Medulla oblongata (tissue), 1 donor: ENCODE measurements at regions not wholly inside any gene's neighbourhood (a gene's known extent, or its start where the extent isn't known, plus 50 kb on each side); places are given as distances from the start of the nearest gene placed in this dataset.

Experiments
- DNase-seq: peaks from one replicate; pipeline ENCODE4 v3.0.0-alpha.2; 2015; ENCODE audit errors: extremely low spot score

DNA sequence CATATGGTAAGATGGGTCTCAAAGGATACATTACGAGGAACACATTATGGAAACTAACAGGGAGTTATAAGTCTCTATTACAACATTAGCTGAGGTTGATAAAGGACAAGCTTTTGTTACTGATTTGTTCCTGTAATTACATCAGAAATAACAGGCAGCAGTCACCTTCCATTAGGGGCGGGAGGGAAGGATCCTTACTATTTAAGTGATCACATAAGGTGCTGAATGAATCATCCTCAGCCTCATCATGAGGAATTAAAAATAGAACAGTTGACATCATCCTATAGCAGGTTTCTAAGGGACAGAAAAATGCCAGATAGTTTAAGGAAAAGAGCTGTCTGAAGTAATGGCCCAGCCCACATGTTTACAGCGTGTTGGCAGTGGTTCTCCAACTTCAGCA lies 86.9 kb upstream of the MGAT5 start:
- DNase-seq, result no peak

DNA sequence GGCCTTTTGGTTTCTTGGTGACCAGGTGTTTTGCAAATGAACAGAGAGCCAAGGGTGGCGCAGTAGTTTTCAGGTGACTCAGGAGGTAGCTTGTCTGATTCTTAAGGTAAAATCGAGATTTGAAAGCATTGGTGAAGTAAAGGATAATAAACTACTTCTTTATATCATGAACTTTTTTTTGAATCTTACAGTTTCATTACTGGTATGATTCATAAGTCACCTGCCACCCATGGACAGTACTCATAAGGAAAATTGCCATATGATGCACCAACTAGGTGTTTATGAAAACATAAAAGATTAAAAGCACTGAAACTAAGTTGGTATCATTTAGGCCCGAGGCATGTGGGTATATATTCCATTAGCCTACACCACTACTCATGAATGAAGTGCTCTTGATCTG lies 84.1 kb upstream of the MGAT5 start:
- no peak for DNase-seq

DNA sequence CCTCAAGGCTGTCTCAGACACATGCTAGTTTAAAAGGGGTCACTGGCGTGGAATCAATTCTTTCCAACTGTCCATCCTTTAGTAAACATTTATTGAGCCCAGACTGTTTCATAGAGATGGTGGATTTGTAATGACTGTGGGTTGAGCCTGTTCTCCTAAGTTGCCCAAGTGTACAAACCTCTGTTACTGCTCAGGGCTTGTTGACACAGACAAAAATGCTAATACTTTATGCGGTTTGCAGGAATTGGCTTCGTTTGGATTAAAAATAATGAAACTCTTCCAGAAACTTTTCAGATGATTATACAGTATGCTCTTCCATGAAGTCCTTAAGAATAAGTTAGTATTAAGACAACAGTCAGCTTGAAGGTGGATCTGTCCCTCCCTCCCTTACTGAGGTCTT lies 83.6 kb upstream of the MGAT5 start:
- no peak for DNase-seq

DNA sequence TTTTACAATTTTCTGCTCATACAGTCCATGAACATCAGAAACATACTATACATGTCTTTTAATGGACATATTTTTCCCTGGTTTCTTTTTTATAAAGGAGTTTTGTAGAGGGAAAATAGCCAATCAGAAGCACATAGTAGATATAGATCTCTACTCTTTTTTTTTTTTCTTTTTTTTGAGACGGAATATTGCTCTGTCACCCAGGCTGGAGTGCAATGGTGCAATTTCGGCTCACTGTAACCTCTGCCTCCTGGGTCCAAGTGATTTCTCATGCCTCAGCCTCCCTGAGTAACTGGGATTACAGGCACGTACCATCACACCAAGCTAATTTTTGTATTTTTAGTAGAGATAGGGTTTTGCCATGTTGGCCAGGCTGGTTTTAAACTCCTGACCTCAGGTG lies 83.2 kb upstream of the MGAT5 start:
- DNase-seq, result no peak

DNA sequence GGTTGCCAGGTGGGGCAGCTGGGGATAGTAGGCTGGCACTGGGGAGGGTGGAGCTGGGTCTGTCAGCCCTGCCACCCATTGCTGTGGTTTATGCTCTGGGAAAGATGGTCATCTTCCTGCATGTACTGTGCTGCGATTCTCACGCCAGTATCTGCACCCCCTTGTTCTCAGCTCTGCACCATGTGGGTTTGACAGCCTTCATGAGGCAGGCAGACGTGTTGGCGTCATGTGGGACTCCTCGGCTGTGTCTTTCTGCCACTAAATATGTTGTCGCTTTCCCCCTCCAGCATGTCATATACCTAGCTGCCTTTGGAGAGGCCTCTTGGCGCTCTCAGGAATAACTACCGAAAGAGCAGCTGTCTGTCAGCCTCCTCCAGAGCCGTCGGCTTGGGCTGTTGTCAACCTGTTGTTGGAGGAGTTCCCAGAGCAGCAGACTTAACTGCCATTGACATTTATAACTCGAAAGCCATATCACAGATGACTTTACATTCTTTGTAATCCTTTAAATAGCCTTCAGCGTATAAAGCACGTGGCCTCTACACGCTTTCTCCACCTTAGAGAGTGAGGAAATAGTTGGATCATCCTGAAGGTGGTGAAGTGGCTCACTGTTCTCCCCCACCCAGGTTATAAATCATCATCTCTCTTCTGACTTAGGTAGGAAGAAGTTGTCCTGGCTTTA lies 80.4 kb upstream of the MGAT5 start:
- DNase-seq, result no peak

DNA sequence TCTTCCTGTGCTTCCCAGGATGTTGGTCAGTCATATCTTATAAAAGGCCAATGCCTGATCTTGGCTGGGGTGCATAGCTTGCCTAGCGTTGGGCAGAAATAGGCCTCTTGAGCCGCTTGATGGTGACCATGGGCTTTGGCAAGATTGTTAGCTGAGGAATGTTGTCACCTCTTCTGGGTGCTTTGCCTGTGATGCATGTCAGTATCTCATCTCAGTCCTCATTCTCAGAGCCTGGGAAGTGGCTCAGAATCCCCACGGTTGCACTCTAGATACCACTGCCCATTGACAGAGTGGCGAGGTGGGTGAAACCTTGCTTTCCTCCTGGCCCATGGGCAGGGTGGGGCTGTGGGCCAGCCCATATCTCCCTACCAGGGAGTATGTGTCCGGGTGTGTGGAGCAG lies 79.2 kb upstream of the MGAT5 start:
- no peak for DNase-seq

DNA sequence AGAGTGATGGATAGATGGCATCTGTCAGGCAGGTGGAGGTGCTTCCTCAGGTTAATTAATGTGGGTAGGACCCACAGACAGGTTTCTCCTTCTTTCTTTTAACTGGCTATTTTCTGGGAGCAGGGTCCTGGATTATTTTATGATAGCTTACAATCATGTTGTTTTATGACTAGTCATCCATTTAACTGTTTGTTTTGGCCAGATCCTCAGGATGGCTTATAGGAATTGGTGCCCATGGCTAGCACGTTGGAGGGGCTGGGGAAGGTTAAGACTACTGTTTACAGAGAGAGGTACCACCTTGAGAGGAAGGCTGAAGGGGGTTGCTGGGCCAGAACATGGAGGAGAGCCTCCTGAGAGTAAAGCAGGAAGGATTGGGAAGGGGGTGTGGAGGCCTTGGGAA lies 78.0 kb upstream of the MGAT5 start:
- no peak for DNase-seq

DNA sequence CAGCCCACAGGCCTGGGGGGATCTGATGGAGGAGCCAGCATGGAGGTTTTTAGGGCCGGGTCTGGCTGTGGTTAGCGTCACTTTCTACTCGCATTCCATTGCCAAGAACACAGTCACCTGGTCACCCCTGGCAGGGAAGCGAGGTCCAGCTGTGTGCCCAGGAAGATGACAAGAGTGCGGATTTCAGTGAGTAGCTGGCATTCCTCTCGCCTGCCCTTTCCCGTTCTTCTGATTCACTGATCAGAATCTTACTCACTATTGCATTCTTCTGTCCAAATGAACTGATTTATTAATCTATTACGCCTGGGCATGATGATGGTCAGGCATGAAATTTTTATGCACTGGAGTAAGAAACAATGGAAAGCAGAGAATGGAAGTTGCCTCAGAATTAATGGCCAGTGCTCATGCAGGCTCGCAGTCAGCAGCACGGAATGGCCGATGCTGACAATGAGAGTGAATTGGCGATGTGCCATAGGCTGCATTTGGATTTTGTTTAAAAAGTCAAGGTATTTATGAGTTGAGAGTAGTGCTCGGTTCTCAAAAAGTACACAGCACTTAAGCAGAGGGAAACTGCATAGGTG lies 76.4 kb upstream of the MGAT5 start:
- no peak for DNase-seq

DNA sequence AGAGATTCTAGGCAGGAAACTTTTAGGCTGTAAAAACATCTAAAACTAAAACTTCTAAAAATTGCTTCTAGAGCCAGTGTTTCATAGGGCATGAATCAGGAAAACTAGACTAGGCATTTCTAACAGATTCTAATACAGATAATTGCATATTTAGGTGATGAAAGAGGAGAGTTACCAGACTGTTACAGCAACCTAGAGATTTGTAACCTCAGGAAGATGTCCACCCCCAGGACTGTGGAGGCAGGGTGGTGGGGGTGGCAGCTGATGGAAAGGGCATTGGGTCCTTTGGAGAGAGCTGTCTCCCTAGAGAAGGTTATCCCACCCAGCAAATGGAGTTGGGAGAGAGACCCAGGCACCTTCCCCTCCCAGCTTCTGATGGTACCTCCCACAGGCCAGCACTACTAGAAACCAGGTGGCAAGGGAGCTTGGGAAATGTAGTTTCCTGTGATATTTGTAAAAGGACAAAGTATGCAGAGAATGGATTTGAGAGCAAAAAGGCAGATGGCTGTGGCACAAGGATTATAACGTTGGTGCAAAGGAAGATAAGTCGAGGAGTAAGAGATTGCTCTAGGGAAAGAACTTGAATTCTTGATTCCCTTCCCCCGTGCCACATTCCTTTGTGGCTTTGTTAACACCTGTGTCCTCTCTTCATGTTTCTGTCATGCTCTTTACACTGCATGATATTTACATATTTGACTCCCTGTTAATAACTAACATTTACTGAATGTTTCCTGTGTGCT lies 75.6 kb upstream of the MGAT5 start:
- no peak for DNase-seq

DNA sequence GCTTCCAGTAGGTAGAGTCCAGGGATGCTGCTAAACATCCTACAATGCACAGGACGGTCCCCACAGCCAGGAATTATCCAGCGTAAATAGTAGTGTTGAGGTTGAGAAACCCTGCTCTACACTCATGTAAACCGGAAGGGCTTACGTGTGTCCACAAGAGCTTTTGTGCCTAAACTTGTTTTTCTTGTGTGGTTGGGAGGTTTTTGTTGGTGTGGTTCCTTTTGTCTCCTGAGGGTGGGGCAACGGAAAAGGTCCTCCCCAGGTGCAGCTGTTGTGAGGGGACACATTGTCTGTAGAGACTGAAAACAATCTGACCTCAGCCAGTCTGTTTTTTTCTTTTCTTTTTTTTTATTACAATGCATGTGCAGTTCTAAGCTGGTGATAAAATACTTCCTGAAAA lies 72.7 kb upstream of the MGAT5 start:
- no peak for DNase-seq

DNA sequence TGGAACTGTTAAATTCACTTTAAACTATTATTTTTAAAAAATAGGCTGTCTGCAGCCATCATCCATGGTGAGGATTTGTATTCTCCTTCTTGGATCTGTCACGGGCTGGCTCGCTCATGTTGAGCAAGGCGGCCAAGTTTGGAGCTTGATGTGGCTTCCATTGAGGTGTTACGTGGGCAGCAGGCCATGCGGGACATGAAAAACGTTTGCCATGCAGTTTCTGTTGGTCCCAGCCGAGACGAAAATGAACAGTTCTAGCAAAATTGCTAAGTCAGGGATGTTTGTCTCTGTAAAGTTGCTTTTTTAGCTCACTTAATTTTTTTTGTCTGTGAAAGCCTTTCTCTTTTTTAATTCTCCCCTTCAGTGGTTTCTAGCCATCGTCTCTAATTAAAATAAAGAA lies 70.2 kb upstream of the MGAT5 start:
- DNase-seq, result no peak

DNA sequence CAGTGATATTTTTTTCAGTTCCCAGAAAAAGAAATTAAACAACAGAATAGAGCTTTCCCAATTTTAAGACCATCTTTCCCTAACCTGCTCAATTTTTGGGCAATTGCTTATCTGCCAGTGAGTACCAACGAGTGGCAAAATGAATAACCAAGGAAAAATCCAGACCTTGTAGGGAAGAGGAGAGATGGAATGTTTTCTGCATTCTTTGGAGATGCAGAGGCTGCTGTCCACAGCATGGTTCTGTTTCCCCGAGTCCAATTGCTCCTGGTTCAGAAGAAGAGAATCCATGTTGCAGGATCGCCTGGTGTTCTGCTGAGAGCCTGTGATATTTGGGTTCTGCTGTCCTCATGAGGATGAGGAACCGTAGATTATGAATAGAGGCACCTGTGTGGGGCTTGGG lies 68.2 kb upstream of the MGAT5 start:
- DNase-seq, result no peak

DNA sequence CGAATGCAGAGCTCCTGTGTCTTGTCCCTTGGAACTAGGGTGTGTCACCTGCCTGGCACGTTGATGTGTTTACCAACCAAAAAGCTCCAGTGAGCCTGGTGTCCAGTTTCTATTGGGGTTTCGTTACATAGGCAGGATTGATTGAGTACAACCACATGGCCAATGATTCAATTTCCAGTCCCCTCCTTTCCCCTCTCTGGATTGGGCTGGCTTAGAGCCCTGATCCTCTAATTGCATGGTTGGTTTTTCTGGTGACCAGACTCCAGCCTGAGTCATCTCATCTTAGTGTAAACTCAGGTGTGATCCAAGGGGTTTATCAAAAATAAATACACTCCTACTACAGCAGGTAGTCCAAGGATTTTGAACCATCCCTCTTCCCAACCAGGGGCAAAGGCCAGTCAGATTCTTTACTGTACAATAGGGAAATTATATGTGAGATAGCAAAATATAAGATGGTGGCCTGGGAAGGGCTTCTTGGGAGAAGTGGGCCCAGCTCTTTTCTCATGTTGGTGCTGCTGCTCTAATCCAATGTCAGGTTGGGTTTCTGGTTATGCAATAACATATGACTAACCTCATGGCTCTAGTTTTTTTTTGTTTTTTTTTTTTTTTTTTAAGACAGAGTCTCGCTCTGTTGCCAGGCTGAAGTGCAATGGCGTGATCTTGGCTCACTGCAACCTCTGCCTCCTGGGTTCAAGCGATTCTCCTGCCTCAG lies 64.7 kb upstream of the MGAT5 start:
- no peak for DNase-seq

DNA sequence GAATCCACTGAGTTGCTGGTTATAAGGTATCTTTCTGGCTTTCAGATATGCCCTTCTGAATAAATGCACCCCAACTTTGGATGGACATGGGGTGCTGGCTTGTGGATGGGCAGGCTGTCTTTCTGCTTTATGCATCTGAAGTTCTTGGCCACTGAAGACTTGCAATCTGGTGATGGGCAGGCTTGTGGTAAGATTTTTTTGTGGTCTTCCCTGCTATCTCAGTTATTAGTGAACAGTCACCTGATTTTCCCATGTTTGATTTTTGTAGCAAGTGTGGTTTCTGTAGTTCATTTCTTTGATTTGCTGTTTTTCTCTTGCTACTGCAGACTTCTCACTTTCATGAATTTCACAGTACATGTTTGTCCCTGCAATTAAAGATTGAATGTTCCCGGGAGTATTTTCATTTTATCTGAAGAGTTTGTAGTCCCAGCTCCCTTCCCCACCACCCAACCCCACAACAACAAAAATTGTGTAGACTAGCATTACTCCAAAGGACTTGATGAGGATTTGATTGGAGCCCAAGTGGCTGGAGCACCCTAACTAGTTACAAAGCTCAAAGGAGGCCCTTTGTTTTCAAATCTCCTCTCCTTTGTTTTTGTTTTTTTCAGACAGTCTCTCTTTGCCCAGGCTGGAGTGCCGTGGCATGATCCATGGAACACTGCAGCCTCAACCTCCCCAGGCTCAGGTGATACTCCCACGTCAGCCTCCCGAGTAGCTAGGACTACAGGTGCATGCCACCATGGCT lies 63.6 kb upstream of the MGAT5 start:
- peak; percentile 65 for DNase-seq

DNA sequence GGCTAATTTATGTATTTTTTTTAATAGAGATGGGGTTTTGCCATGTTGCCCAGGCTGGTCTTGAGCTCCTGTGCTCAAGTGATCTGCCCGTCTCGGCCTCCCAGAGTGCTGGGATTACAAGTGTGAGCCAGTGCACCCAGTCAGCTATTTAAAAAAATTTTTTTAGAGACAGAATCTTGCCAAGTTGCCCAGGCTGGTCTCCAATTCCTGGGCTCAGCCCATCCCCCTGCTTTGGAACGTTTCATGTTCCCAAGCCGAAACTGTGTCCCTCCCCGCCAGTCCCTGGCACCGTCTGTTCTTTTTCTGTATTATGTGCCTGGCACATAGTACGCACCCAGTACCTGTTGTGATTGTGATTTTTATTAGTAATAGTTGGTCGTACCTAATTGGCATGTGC lies 63.1 kb upstream of the MGAT5 start:
- DNase-seq, result no peak

DNA sequence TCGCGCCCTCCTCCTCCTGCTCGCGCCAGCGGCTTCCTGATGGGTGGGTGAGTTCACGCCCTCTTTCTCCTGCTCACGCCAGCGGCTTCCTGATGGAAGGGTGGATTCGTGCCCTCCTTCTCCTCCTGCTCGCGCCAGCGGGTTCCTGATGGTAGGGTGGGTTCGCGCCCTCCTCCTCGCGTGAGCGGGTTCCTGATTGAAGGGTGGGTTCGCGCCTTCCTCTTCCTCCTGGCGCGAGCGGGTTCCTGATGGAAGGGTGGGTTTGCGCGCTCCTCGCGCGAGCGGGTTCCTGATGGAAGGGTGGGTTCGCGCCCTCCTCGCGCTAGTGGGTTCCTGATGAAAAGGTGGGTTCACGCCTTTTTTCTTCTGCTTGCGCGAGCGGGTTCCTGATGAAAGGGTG lies 62.0 kb upstream of the MGAT5 start:
- DNase-seq, result no peak

DNA sequence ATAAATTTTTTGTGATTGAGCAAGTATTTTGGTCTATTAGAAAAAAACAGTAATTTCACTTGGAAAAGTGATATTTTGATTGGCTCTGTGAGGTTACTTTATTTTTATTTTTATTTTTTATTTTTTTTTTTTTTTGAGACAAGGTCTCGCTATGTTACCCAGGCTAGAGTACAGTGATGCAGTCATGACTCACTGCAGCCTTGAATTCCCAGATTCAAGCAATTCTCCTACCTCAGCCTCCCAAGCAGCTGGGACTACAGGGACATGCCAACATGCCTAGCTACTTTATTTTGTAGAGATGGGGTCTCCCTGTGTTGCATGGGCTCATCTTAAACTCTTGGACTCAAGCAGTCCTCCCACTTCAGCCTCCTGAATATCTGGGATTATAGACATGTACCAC lies 60.9 kb upstream of the MGAT5 start:
- DNase-seq, result no peak

DNA sequence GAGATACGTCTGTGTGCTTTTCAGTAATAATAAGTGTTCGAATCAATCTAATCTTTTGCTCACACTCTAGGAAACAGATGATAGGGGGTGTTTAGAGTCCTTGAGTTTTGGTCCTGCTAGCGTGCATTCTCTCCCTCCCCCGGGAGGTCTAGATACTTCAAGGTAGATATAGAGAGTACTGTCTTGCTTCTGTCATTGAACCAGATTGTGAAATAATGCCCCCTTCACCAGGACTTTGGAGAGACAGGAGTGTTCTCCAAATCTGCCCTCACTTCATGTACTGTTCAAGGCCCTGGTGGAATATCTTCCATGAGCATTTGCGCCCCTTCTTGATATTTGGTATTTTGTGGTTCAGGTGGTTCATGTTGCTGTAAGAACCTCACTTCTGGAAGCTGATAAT lies 59.4 kb upstream of the MGAT5 start:
- DNase-seq, result no peak

DNA sequence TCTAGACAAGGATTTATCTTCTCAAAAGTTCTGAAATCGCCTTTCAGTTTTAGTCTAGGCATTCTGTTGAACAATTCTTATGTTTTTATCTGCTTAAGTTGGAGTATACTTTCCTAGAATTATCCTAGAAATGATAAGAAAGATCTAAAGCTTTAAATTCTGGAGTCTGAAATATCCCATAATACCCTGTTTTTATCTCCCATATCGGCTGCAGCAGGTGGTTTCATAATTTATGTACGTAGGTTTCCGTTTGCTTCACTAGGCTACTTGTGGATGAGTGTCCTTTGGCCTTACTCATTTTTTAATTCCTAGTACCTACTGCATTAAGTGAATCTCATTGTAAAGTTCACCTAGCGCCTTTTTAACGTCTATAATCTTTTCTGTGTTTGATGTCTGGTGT lies 58.5 kb upstream of the MGAT5 start:
- no peak for DNase-seq

DNA sequence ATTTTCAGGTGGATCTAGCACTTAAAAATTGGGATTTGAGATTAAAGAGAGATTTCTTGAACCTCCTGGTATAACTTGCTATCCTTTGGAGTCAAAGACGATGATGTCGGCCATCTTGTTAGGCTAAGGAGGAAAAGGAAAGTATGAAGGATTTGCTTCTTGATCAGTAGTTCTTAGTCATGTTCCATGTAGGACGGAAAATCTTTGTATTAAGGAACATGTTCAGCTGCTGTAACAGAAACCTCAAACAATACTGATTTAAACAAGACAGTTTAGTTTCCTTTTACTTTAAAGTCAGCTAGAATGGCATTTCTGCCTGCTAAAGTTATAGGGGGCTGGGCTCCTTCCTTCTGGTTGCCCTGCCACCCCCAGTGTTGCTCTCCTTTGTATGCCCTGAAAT lies 56.4 kb upstream of the MGAT5 start:
- DNase-seq, result no peak

DNA sequence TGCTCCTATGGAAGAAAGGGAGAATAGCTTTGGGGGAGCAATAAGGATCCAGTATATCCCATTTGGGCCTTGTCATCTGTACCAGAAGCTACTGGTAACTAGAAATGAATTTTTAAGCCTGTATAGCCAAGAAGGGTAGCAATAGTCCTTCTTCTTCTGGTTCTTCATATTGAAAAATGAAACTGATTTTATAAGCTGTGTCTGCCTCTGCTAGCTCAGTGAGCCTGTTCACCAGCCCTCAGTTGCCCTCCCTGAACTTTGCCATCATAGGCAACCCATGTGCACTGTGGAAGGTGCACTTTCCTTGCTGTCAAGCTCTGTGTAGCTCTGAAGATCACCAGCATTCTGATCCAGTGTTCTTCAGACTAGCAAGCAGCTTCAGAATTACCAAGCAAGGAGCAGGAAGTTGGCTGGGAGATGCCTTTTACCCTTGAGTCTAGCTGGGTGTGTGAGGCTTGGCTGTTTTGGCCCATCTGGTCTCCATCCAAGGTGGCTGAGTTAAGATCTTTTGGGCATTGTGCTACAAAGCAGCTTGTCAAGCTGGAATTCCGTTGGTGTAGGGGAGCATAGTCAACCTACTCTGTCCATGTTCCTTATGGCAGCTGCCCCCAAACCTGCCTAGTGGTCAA lies 55.8 kb upstream of the MGAT5 start:
- DNase-seq, result no peak

DNA sequence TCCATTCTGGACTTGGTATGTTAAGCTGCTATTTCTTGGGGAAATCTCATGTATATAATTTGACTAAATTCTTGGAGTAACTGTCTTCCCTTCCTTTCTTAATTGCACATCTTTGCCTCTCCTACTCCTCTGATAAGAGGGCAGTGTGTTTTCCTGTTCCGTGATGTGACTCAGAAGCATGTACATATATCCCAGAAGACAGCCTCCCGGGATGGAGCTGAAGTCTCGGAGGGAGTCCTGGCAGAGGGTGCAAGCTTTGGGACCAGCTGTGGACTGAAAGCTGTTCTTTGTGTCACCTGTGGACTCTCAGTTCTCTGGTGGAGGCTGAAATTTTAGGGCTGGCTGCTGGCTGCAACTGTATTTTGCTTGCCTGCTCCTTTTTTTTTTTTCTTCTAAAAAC lies 54.7 kb upstream of the MGAT5 start:
- DNase-seq, result no peak
